HK-2 (cell line): ENCODE measurements at regions not wholly inside any gene's neighbourhood (a gene's known extent, or its start where the extent isn't known, plus 50 kb on each side); places are given as distances from the start of the nearest gene placed in this dataset.

ENCODE experiments used
- DNase-seq: peaks from one replicate; pipeline ENCODE4 v3.0.0-alpha.2; 2018; ENCODE audit not compliant: unreplicated experiment

GRCh38 chr1:5598824-5599395 lies 393.3 kb downstream of the NPHP4 start:
- DNase-seq, result no peak

GRCh38 chr1:5597991-5598823 lies 394.0 kb downstream of the NPHP4 start:
- no peak for DNase-seq

- DNase-seq, result no peak
These were observed 394.9 kb downstream of the NPHP4 start for GRCh38 chr1:5597171-5597850.

- DNase-seq, result no peak
These were observed 395.6 kb downstream of the NPHP4 start for GRCh38 chr1:5596651-5597050.

- no peak for DNase-seq
These were observed 396.6 kb downstream of the NPHP4 start for GRCh38 chr1:5595531-5596170.

- DNase-seq, result no peak
These were observed 397.9 kb downstream of the NPHP4 start for GRCh38 chr1:5594056-5594956.

- DNase-seq, result no peak
These were observed 401.5 kb downstream of the NPHP4 start for GRCh38 chr1:5590717-5591116.

- no peak for DNase-seq
These were observed 405.6 kb downstream of the NPHP4 start for GRCh38 chr1:5586629-5587028.

GRCh38 chr1:5585256-5585655 lies 407.0 kb downstream of the NPHP4 start:
- DNase-seq, result no peak

GRCh38 chr1:5580926-5581325 lies 411.3 kb downstream of the NPHP4 start:
- DNase-seq, result no peak

- DNase-seq, result no peak
These were observed 412.3 kb downstream of the NPHP4 start for GRCh38 chr1:5579966-5580365.

GRCh38 chr1:5578690-5579089 lies 413.5 kb downstream of the NPHP4 start:
- DNase-seq, result no peak

- no peak for DNase-seq
These were observed 414.8 kb downstream of the NPHP4 start for GRCh38 chr1:5577255-5578040.

- DNase-seq, result no peak
These were observed 415.6 kb downstream of the NPHP4 start for GRCh38 chr1:5576673-5577065.

GRCh38 chr1:5576011-5576672 lies 416.1 kb downstream of the NPHP4 start:
- DNase-seq, result no peak

GRCh38 chr1:5575396-5575940 lies 416.8 kb downstream of the NPHP4 start:
- no peak for DNase-seq

GRCh38 chr1:5574641-5575040 lies 417.6 kb downstream of the NPHP4 start:
- DNase-seq, result no peak

- DNase-seq, result no peak
These were observed 419.4 kb downstream of the NPHP4 start for GRCh38 chr1:5572794-5573193.

GRCh38 chr1:5571861-5572401 lies 420.3 kb downstream of the NPHP4 start:
- no peak for DNase-seq
